PC-3 (cell line): ENCODE measurements at regions not wholly inside any gene's neighbourhood (a gene's known extent, or its start where the extent isn't known, plus 50 kb on each side); places are given as distances from the start of the nearest gene placed in this dataset.

ENCODE experiments used
- ATAC-seq: fragments of 200-7000 bp; cut with Tn5 transposase; 2 replicates; pipeline ENCODE4 v1.9.1; 2020; ENCODE audit warnings: mild to moderate bottlenecking, moderate library complexity
- BruUV-seq: library from RNA; stranded (reverse); fragments of 400-500 nt; replicated peaks from 2 replicates; lab custom pipeline; 2021; lab: Mats Ljungman, UMichigan
- CTCF ChIA-PET: fragments of 300-600 bp; sonication (Branson Sonifier 250); formaldehyde crosslinking; loops from one replicate; lab custom pipeline; 2022; ENCODE audit warnings: antibody characterized with exemption; lab: Charles Lee
- POLR2A ChIA-PET: fragments of 300-600 bp; sonication (Branson Sonifier 250); formaldehyde crosslinking; loops from one replicate; lab custom pipeline; 2022; ENCODE audit warnings: antibody characterized with exemption; ENCODE audit not compliant: unreplicated experiment; lab: Charles Lee
- DNase-seq: peaks from one replicate; pipeline ENCODE4 v3.0.0-alpha.2; 2015
- H2AFZ ChIP-seq: fragments of 300-600 bp; sonication (generic); 2 replicates; pipeline ENCODE4 v1.6.0; 2016; ENCODE audit warnings: antibody characterized with exemption, low read length
- H3F3A ChIP-seq: fragments of 300-600 bp; sonication (generic); one replicate; pipeline ENCODE4 v1.6.0; 2017; ENCODE audit warnings: antibody characterized with exemption, low read length, control low read depth, mild to moderate bottlenecking; ENCODE audit not compliant: unreplicated experiment
- H3K27ac ChIP-seq: fragments of 300-600 bp; sonication (generic); 2 replicates; pipeline ENCODE4 v1.5.1; 2016; ENCODE audit warnings: mild to moderate bottlenecking, low read length
- H3K27me3 ChIP-seq: fragments of 300-600 bp; sonication (generic); 2 replicates; pipeline ENCODE4 v1.6.1; 2016; ENCODE audit warnings: low read length, mixed read lengths
- H3K36me3 ChIP-seq: fragments of 300-600 bp; sonication (generic); 2 replicates; pipeline ENCODE4 v1.6.1; 2016; ENCODE audit warnings: low read depth, mixed run types, low read length, mixed read lengths
- H3K4me1 ChIP-seq: fragments of 300-600 bp; sonication (generic); 2 replicates; pipeline ENCODE4 v1.5.1; 2016; ENCODE audit warnings: low read length; ENCODE audit not compliant: insufficient read depth
- H3K4me2 ChIP-seq: fragments of 300-600 bp; sonication (generic); 2 replicates; pipeline ENCODE4 v1.6.0; 2016; ENCODE audit warnings: low read length
- H3K4me3 ChIP-seq: fragments of 300-600 bp; sonication (generic); 2 replicates; pipeline ENCODE4 v1.5.1; 2016; ENCODE audit warnings: mild to moderate bottlenecking, low read length, mixed read lengths
- H3K79me2 ChIP-seq: fragments of 300-600 bp; sonication (generic); 2 replicates; pipeline ENCODE4 v1.6.1; 2017; ENCODE audit warnings: low read length, mixed read lengths
- H3K9ac ChIP-seq: fragments of 300-600 bp; sonication (generic); 2 replicates; pipeline ENCODE4 v1.6.0; 2016; ENCODE audit warnings: mild to moderate bottlenecking, low read length
- H3K9me2 ChIP-seq: fragments of 300-600 bp; sonication (generic); replicated peaks from 2 replicates; pipeline ENCODE4 v1.6.1; 2016; ENCODE audit warnings: mixed run types, low read length, mixed read lengths
- H3K9me3 ChIP-seq: fragments of 300-600 bp; sonication (generic); 2 replicates; pipeline ENCODE4 v1.6.1; 2016; ENCODE audit warnings: low read length, mixed read lengths
- H4K20me1 ChIP-seq: fragments of 300-600 bp; sonication (generic); 2 replicates; pipeline ENCODE4 v1.6.1; 2016; ENCODE audit warnings: low read length, mixed read lengths
- CTCF ChIP-seq: fragments of 300-600 bp; sonication (generic); conservative IDR thresholded peaks from 2 replicates; pipeline ENCODE4 v1.5.1; 2017; ENCODE audit warnings: antibody characterized with exemption, low read depth, mild to moderate bottlenecking, low read length
- EZH2 ChIP-seq: fragments of 300-600 bp; sonication (generic); IDR thresholded peaks from one replicate; pipeline ENCODE4 v1.6.1; 2017; ENCODE audit warnings: antibody characterized with exemption, mild to moderate bottlenecking, low read length; ENCODE audit not compliant: unreplicated experiment
- EZH2phosphoT487 ChIP-seq: fragments of 300-600 bp; sonication (generic); IDR thresholded peaks from 2 replicates; pipeline ENCODE4 v1.6.1; 2018; ENCODE audit warnings: mild to moderate bottlenecking, antibody characterized with exemption, low read length, borderline replicate concordance
- intact Hi-C: fragments of 100-400 bp; cut with micrococcal nuclease; formaldehyde crosslinking; loops from 2 replicates; pipeline ENCODE4 v1.9.0; 2023

- BruUV-seq: no TSS peak
- no peaks in the 10 kb centered on the region for H4K20me1 ChIP-seq
- no peak overlapping the region for H3K4me2 ChIP-seq
- no peak overlapping the region for H3K9ac ChIP-seq
- DNase-seq: no peak
- H3K9me2 ChIP-seq: no peaks in the 10 kb centered on the region
- H3K27me3 ChIP-seq: peaks cover 13% of the 10 kb centered on the region
- ATAC-seq: no peak
- CTCF ChIA-PET: no interaction called here
- no peak overlapping the region for H3K27ac ChIP-seq
- TF ChIP-seq CTCF (no peak), EZH2 (no peak), EZH2phosphoT487 (no peak)
- no peaks in the 10 kb centered on the region for H3K9me3 ChIP-seq
- H3K4me1 ChIP-seq: peaks cover 10% of the 10 kb centered on the region
- H2AFZ ChIP-seq: no peak overlapping the region
- no peaks in the 10 kb centered on the region for H3K79me2 ChIP-seq
- POLR2A ChIA-PET: no interaction called here
- no peak overlapping the region for H3K4me3 ChIP-seq
- intact Hi-C loops: no loop called here
- no peaks in the 10 kb centered on the region for H3F3A ChIP-seq
- H3K36me3 ChIP-seq: no peaks in the 10 kb centered on the region
Observed at GRCh38 chr18:24802456-24802855, 342.0 kb downstream of the HRH4 start.

GRCh38 chr18:24805156-24805555, 344.7 kb downstream of the HRH4 start:
- CTCF ChIA-PET: no interaction called here
- POLR2A ChIA-PET: no interaction called here
- intact Hi-C loops: no loop called here
- no peak overlapping the region for H3K4me2 ChIP-seq
- no peaks in the 10 kb centered on the region for H3F3A ChIP-seq
- no peak overlapping the region for H3K9ac ChIP-seq
- H3K36me3 ChIP-seq: no peaks in the 10 kb centered on the region
- no peak for ATAC-seq
- DNase-seq: no peak
- H3K79me2 ChIP-seq: no peaks in the 10 kb centered on the region
- H3K9me3 ChIP-seq: no peaks in the 10 kb centered on the region
- H3K27me3 ChIP-seq: peaks cover 24% of the 10 kb centered on the region
- H3K4me1 ChIP-seq: 0 out of 2 replicates have a peak, but pooled peaks cover under 1% of the 10 kb centered on the region
- no peaks in the 10 kb centered on the region for H4K20me1 ChIP-seq
- no TSS peak for BruUV-seq
- H3K9me2 ChIP-seq: no peaks in the 10 kb centered on the region
- no peak overlapping the region for H3K27ac ChIP-seq
- TF ChIP-seq EZH2phosphoT487 (no peak), EZH2 (no peak), CTCF (no peak)
- no peak overlapping the region for H2AFZ ChIP-seq
- H3K4me3 ChIP-seq: no peak overlapping the region

GRCh38 chr18:24809173-24809950, 348.9 kb downstream of the HRH4 start:
- Histone ChIP-seq H3K9ac (no peak overlapping the region), H3K4me1 (no peaks in the 10 kb centered on the region), H3K9me2 (no peaks in the 10 kb centered on the region), H3K36me3 (no peaks in the 10 kb centered on the region), H3K27ac (no peak overlapping the region), H3K4me2 (no peak overlapping the region), H3K9me3 (no peaks in the 10 kb centered on the region), H3K4me3 (no peak overlapping the region), H2AFZ (no peak overlapping the region), H3F3A (no peaks in the 10 kb centered on the region), H3K27me3 (peaks cover 59% of the 10 kb centered on the region), H3K79me2 (no peaks in the 10 kb centered on the region), H4K20me1 (no peaks in the 10 kb centered on the region)
- ChIA-PET POLR2A (no interaction called here), CTCF (no interaction called here)
- intact Hi-C loops: no loop called here
- ATAC-seq: no peak
- TF ChIP-seq CTCF (no peak), EZH2 (no peak), EZH2phosphoT487 (no peak)
- no peak for DNase-seq
- no TSS peak for BruUV-seq
